Astrocyte (in vitro differentiated cells and primary cell): ENCODE measurements at regions not wholly inside any gene's neighbourhood (a gene's known extent, or its start where the extent isn't known, plus 50 kb on each side); places are given as distances from the start of the nearest gene placed in this dataset.

ENCODE experiments used
- CTCF ChIP-seq: IDR thresholded peaks from 2 replicates; pipeline ENCODE4 v1.5.1; 2011; ENCODE audit warnings: low read depth, mild to moderate bottlenecking, inconsistent platforms, low read length, moderate library complexity; ENCODE audit not compliant: insufficient read depth
- EZH2 ChIP-seq: IDR thresholded peaks from 2 replicates; pipeline ENCODE4 v1.6.1; 2012; ENCODE audit warnings: mild to moderate bottlenecking, low read length, inconsistent platforms; ENCODE audit not compliant: insufficient read depth

DNA sequence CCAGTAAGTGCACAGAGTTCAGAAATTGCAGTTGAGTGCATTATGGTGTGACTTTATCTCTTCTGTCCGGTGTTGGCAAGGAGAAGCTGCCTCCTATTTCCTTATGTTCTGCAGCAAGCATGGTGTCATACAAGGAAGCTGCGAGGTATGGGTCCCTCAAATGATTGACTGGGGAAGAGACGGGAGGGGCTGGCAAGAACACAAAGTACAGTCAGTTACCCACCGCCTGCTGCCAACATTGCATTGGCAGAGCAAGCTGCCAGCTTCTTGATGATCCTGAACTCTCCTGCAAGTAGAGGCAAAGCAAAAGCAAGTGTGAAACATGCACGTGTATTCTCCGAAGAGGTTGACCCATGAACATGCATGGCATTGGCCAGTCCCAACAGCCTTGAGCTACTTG, 1013.6 kb downstream of the UQCRFS1 start:
- no peak for TF ChIP-seq EZH2
- TF ChIP-seq CTCF: no peak
